Heart left ventricle (tissue), 13 donors: ENCODE measurements at regions not wholly inside any gene's neighbourhood (a gene's known extent, or its start where the extent isn't known, plus 50 kb on each side); places are given as distances from the start of the nearest gene placed in this dataset.

Experiments used
- POLR2A ChIP-seq, 2 donors: fragments of 450-650 bp; IDR thresholded peaks; one replicate each; pipeline ENCODE4 v1.6.1; 2017; ENCODE audit warnings: antibody characterized with exemption in 2 of 2, mild to moderate bottlenecking in 2 of 2, moderate library complexity in 2 of 2
- TF ChIP-seq, protein P1 (sequence below), 12 donors: fragments of 200-600 bp; sonication (generic) in 4 of 12; IDR thresholded peaks; one replicate each; pipeline versions ENCODE4 v1.5.0 to v1.8.0; 2018 to 2022; ENCODE audit warnings: antibody characterized with exemption in 12 of 12, mild to moderate bottlenecking in 5 of 12
- donor health status: ischemic (EF 13 %, LVEDD 7.1; RV severe dilation, severe dysfunction).
- donor health status: DM: no; HTN: yes; CAD: no.
- donor health status: DM: no; HTN: no; CAD: no.
- donor health status: ischemic (EF 25% LVEDD 6.9; RV normal size, moderate dysfunction).
- donor health status: ischemic (EF 25% LVEDD 5.7; RV mildly dilated, moderate dysfunction).
- donor health status: ischemic (EF 35%, LVEDD 5.7; RV mildly dilated, moderate dysfunction).
- donor health status: nonischemic (EF 11% LVEDD 7.7; RV severe dilation, severe dysfunction).
- donor health status: DM: yes; HTN: yes; CAD: no.
- donor health status: PGD.
- donor health status: ischemic (EF 29% LVEDD 5.4; RV normal size, mild dysfunction).
- donor health status: nonischemic (EF 23%, LVEDD 6.1; RV moderate dilation, normal function).

DNA sequence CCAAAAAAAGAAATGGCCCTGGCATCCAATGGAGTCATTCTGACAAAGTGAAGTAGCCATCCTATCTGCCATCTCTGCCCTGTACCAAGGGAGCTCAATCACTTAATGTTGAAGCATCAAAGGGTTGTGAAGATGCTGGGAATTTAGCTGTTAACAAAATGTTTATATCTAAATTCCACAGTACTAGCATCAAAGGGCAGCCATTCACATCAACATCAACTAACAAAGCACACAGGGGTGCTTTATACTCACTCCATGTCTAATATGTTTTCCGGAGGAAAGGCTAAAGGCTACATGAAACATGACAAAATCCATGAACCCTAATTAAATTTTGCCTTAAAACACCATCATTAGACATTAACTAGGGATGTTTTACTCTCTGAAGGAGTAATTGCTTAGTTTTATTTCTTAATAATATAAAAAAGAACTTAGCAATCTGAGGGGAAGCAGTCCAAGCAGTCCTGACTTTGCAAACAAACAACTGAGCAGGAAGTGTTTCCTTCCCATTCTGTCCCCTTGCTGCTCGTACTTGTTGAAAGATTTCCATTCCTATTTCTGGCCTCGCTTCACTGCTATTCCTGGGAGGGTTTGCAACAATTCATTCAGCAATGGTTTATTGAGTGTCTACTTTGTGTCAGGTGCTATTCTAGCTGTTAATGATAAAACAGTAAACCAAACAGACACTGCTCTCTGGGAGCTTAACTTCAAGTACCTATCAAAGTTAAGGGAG is 208.6 kb upstream of the SLC7A11 start:
- TF ChIP-seq, protein P1, sequence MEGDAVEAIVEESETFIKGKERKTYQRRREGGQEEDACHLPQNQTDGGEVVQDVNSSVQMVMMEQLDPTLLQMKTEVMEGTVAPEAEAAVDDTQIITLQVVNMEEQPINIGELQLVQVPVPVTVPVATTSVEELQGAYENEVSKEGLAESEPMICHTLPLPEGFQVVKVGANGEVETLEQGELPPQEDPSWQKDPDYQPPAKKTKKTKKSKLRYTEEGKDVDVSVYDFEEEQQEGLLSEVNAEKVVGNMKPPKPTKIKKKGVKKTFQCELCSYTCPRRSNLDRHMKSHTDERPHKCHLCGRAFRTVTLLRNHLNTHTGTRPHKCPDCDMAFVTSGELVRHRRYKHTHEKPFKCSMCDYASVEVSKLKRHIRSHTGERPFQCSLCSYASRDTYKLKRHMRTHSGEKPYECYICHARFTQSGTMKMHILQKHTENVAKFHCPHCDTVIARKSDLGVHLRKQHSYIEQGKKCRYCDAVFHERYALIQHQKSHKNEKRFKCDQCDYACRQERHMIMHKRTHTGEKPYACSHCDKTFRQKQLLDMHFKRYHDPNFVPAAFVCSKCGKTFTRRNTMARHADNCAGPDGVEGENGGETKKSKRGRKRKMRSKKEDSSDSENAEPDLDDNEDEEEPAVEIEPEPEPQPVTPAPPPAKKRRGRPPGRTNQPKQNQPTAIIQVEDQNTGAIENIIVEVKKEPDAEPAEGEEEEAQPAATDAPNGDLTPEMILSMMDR (IDR thresholded peaks at IDR 0.05), result no peak
- no peak for TF ChIP-seq POLR2A (IDR thresholded peaks at IDR 0.05)
